HepG2 (cell line): ENCODE measurements at regions not wholly inside any gene's neighbourhood (a gene's known extent, or its start where the extent isn't known, plus 50 kb on each side); places are given as distances from the start of the nearest gene placed in this dataset.
A peak's percentile ranks its signal among the peaks of the same experiment; 100 is the strongest.

Experiments used
- BATF2 ChIP-seq: sonication (generic); formaldehyde crosslinking; IDR thresholded peaks from 2 replicates; pipeline ENCODE4 v1.8.0; 2022; ENCODE audit warnings: mild to moderate bottlenecking, missing genetic modification reagents, moderate library complexity
- EHMT2 ChIP-seq: fragments of 200-600 bp; sonication (generic); IDR thresholded peaks from 2 replicates; pipeline ENCODE4 v1.7.0; 2017; ENCODE audit warnings: antibody characterized with exemption, low read depth, low read length, borderline replicate concordance
- FOXO1 ChIP-seq: sonication (generic); formaldehyde crosslinking; IDR thresholded peaks from 2 replicates; pipeline ENCODE4 v1.4.0; 2020; ENCODE audit warnings: missing genetic modification reagents
- HDAC6 ChIP-seq: fragments of 200-600 bp; sonication (generic); IDR thresholded peaks from 2 replicates; pipeline ENCODE4 v1.7.0; 2017; ENCODE audit warnings: mild to moderate bottlenecking, antibody characterized with exemption, low read length, low read depth
- IRF1 ChIP-seq: sonication (generic); formaldehyde crosslinking; IDR thresholded peaks from 2 replicates; pipeline ENCODE4 v1.4.0; 2020; ENCODE audit warnings: low read depth, mild to moderate bottlenecking, missing genetic modification reagents
- KAT8 ChIP-seq: IDR thresholded peaks from 2 replicates; pipeline ENCODE4 v1.6.1; 2016; ENCODE audit warnings: missing genetic modification reagents, missing compliant biosample characterization
- KLF16 ChIP-seq, 2 experiments: sonication (generic) in 1 of 2; formaldehyde crosslinking in 1 of 2; IDR thresholded peaks; 2 replicates each; pipeline versions ENCODE4 v1.6.1 to v1.8.0; 2016 to 2023; ENCODE audit warnings: missing genetic modification reagents in 2 of 2, missing compliant biosample characterization in 1 of 2
- MAZ ChIP-seq, 2 experiments: sonication (generic) in 1 of 2; formaldehyde crosslinking in 1 of 2; IDR thresholded peaks; 2 replicates each; pipeline versions ENCODE4 v1.5.0 to v1.6.1; 2012 to 2020; ENCODE audit warnings: low read depth in 2 of 2, mild to moderate bottlenecking in 2 of 2, borderline replicate concordance in 1 of 2, improper control_type of control experiment in 1 of 2, low read length in 1 of 2, missing genetic modification reagents in 1 of 2, moderate library complexity in 1 of 2
- MLX ChIP-seq: IDR thresholded peaks from 2 replicates; pipeline ENCODE4 v1.6.1; 2016
- NR2C2 ChIP-seq: sonication (generic); formaldehyde crosslinking; IDR thresholded peaks from 2 replicates; pipeline ENCODE4 v1.4.0; 2020; ENCODE audit warnings: missing genetic modification reagents, mild to moderate bottlenecking, moderate library complexity, borderline replicate concordance
- PAXIP1 ChIP-seq: sonication (generic); formaldehyde crosslinking; conservative IDR thresholded peaks from 2 replicates; pipeline ENCODE4 v1.4.0; 2020; ENCODE audit warnings: mild to moderate bottlenecking, missing genetic modification reagents, moderate library complexity
- SAP130 ChIP-seq: IDR thresholded peaks from 2 replicates; pipeline ENCODE4 v1.6.1; 2016; ENCODE audit warnings: low read depth
- THAP11 ChIP-seq: IDR thresholded peaks from 2 replicates; pipeline ENCODE4 v1.6.1; 2016; ENCODE audit warnings: missing biosample characterization, missing genetic modification reagents
- THRA ChIP-seq: sonication (generic); formaldehyde crosslinking; IDR thresholded peaks from 2 replicates; pipeline ENCODE4 v1.4.0; 2020; ENCODE audit warnings: missing genetic modification reagents, borderline replicate concordance
- ZBTB3 ChIP-seq: sonication (generic); formaldehyde crosslinking; IDR thresholded peaks from 2 replicates; pipeline ENCODE4 v1.4.0; 2020; ENCODE audit warnings: low read depth, mild to moderate bottlenecking, moderate library complexity, missing genetic modification reagents, borderline replicate concordance
- ZNF124 ChIP-seq: sonication (generic); formaldehyde crosslinking; IDR thresholded peaks from 2 replicates; pipeline ENCODE4 v1.4.0; 2020; ENCODE audit warnings: missing genetic modification reagents
- ZNF557 ChIP-seq: sonication (generic); formaldehyde crosslinking; IDR thresholded peaks from 2 replicates; pipeline ENCODE4 v1.4.0; 2020; ENCODE audit warnings: missing genetic modification reagents
- ZNF619 ChIP-seq: sonication (generic); formaldehyde crosslinking; IDR thresholded peaks from 2 replicates; pipeline ENCODE4 v1.4.0; 2020; ENCODE audit warnings: mild to moderate bottlenecking, missing genetic modification reagents

GRCh38 chr6:155528982-155529453 lies 73.4 kb upstream of the NOX3 start (continued):
- peak; percentile 77 for TF ChIP-seq SAP130 (CRISPR knock-in tag)
- TF ChIP-seq ZNF619 = no peak
- TF ChIP-seq EHMT2 = peak; percentile 23; the same call in 1 of the 2 replicates
- TF ChIP-seq ZNF557 (CRISPR knock-in tag) = peak; percentile 92; the same call in 1 of the 2 replicates
- TF ChIP-seq MAZ (IDR thresholded peaks at IDR 0.05; ENCODE audit: borderline replicate concordance, low read depth, low read length) = no peak
- TF ChIP-seq MAZ (CRISPR knock-in tag; IDR thresholded peaks at IDR 0.05; ENCODE audit: low read depth) = no peak
- TF ChIP-seq THRA (CRISPR knock-in tag) = peak; percentile 66; the same call in 1 of the 2 replicates
- TF ChIP-seq MLX (CRISPR knock-in tag) = peak; percentile 28
- no peak for TF ChIP-seq HDAC6
- peak; percentile 89 for TF ChIP-seq PAXIP1
- 0 out of 2 replicates have a peak, but pooled peaks have one; percentile 14 for TF ChIP-seq ZNF124
- TF ChIP-seq ZBTB3 = 0 out of 2 replicates have a peak, but pooled peaks have one; percentile 40
- peak; percentile 76 for TF ChIP-seq KAT8 (CRISPR knock-in tag)
- TF ChIP-seq IRF1 = no peak
- peak; percentile 63; the same call in 1 of the 2 replicates for TF ChIP-seq THAP11 (CRISPR knock-in tag)
- peak; percentile 85 for TF ChIP-seq FOXO1 (CRISPR knock-in tag)
- no peak for TF ChIP-seq BATF2
- TF ChIP-seq NR2C2 (CRISPR knock-in tag) = peak; percentile 70
- peak in 1 of 2 experiments; percentile 39; a peak in 1 of 4 replicates for TF ChIP-seq KLF16 (CRISPR knock-in tag; IDR thresholded peaks at IDR 0.05)
